Endothelial cell of umbilical vein (primary cell): ENCODE measurements at regions not wholly inside any gene's neighbourhood (a gene's known extent, or its start where the extent isn't known, plus 50 kb on each side); places are given as distances from the start of the nearest gene placed in this dataset.
A peak's percentile ranks its signal among the peaks of the same experiment; 100 is the strongest.

Experiments used
- BruUV-seq: library from RNA; stranded (reverse); fragments of 400-500 nt; replicated peaks from 2 replicates; lab custom pipeline; 2021; lab: Mats Ljungman, UMichigan
- CTCF ChIA-PET: fragments of 300-600, 350-600 bp; sonication (Branson Sonifier 250); formaldehyde crosslinking; loops from one replicate; lab custom pipeline; 2021; ENCODE audit warnings: antibody characterized with exemption, inconsistent platforms; lab: Charles Lee
- POLR2A ChIA-PET: fragments of 300-600, 350-600 bp; sonication (Branson Sonifier 250); formaldehyde crosslinking; loops from one replicate; lab custom pipeline; 2021; ENCODE audit warnings: antibody characterized with exemption, inconsistent platforms; lab: Charles Lee
- DNase-seq: peaks from one replicate; pipeline ENCODE4 v3.0.0-alpha.2; 2011; ENCODE audit warnings: low read depth, low spot score
- FAIRE-seq: peaks from 2 replicates; lab custom pipeline; 2011; peaks lifted over from hg19 to GRCh38; lab: Jason Lieb, UNC
- H2AFZ ChIP-seq: 2 replicates; pipeline ENCODE4 v1.6.0; 2012; ENCODE audit warnings: low read depth, low read length, control low read depth, inconsistent platforms
- H3K27ac ChIP-seq: 2 replicates; pipeline ENCODE4 v1.5.1; 2011; ENCODE audit warnings: low read depth, mild to moderate bottlenecking, control low read depth, low read length, moderate library complexity; ENCODE audit not compliant: insufficient read depth
- H3K27me3 ChIP-seq, 2 experiments: 2 replicates each; pipeline versions ENCODE4 v1.6.0 to v1.6.1; 2011; ENCODE audit warnings: low read length in 2 of 2, mixed read lengths in 1 of 2; ENCODE audit not compliant: control insufficient read depth in 2 of 2, insufficient read depth in 2 of 2
- H3K36me3 ChIP-seq, 2 experiments: 2 replicates in 1 of 2; 3 replicates in 1 of 2; pipeline ENCODE4 v1.5.1; 2011; ENCODE audit warnings: low read length in 2 of 2, mild to moderate bottlenecking in 1 of 2, moderate library complexity in 1 of 2; ENCODE audit not compliant: control insufficient read depth in 2 of 2, insufficient read depth in 2 of 2; ENCODE audit errors: extremely low read depth in 1 of 2
- H3K4me1 ChIP-seq: 3 replicates; pipeline ENCODE4 v1.5.1; 2011; ENCODE audit warnings: mild to moderate bottlenecking, low read length; ENCODE audit not compliant: control insufficient read depth, insufficient read depth; ENCODE audit errors: extremely low read depth
- H3K4me2 ChIP-seq: 2 replicates; pipeline ENCODE4 v1.6.1; 2011; ENCODE audit warnings: low read length, control low read depth, mixed read lengths; ENCODE audit not compliant: insufficient read depth
- H3K4me3 ChIP-seq, 3 experiments: fragments of 200-600 bp in 1 of 3; sonication (generic), shearing (Covaris generic) in 1 of 3; replicated peaks in 1 of 3; 2 replicates each; pipeline ENCODE4 v1.5.1; 2011 to 2016; ENCODE audit warnings: control low read depth in 3 of 3, low read length in 3 of 3, mild to moderate bottlenecking in 2 of 3, inconsistent platforms in 1 of 3, low read depth in 1 of 3, moderate library complexity in 1 of 3; ENCODE audit not compliant: insufficient read depth in 1 of 3
- H3K79me2 ChIP-seq: 2 replicates; pipeline ENCODE4 v1.6.0; 2012; ENCODE audit warnings: low read length, inconsistent platforms; ENCODE audit not compliant: control insufficient read depth, insufficient read depth
- H3K9ac ChIP-seq: replicated peaks from 2 replicates; pipeline ENCODE3; 2011; ENCODE audit warnings: low read length, control low read depth; ENCODE audit not compliant: insufficient read depth; ENCODE audit errors: extremely low read depth
- H3K9me1 ChIP-seq: replicated peaks from 3 replicates; pipeline ENCODE4 v1.6.0; 2011; ENCODE audit warnings: mild to moderate bottlenecking, low read length; ENCODE audit not compliant: control insufficient read depth, insufficient read depth; ENCODE audit errors: extremely low read depth
- H3K9me3 ChIP-seq: replicated peaks from 2 replicates; pipeline ENCODE4 v1.5.1; 2012; ENCODE audit warnings: low read length, inconsistent platforms; ENCODE audit not compliant: control insufficient read depth, insufficient read depth
- H4K20me1 ChIP-seq: replicated peaks from 2 replicates; pipeline ENCODE3; 2011; ENCODE audit warnings: mild to moderate bottlenecking, low read length; ENCODE audit not compliant: control insufficient read depth, insufficient read depth; ENCODE audit errors: extremely low read depth
- CTCF ChIP-seq, 2 donors: IDR thresholded peaks; 1 replicate in 1 of 2; 2 replicates in 1 of 2; pipeline ENCODE4 v1.5.1; 2011; ENCODE audit warnings: low read length in 2 of 2, mild to moderate bottlenecking in 2 of 2, moderate library complexity in 2 of 2, control low read depth in 1 of 2, inconsistent platforms in 1 of 2, low read depth in 1 of 2; ENCODE audit not compliant: insufficient read depth in 1 of 2; ENCODE audit errors: extremely low read depth in 1 of 2
- EZH2 ChIP-seq: IDR thresholded peaks from 2 replicates; pipeline ENCODE4 v1.6.1; 2012; ENCODE audit warnings: borderline replicate concordance, low read depth, mild to moderate bottlenecking, moderate library complexity, low read length, inconsistent platforms; ENCODE audit not compliant: severe bottlenecking
- FOS ChIP-seq: IDR thresholded peaks from 2 replicates; pipeline ENCODE4 v1.6.1; 2011; ENCODE audit warnings: mild to moderate bottlenecking, low read length, moderate library complexity, borderline replicate concordance; ENCODE audit not compliant: insufficient read depth
- GATA2 ChIP-seq: IDR thresholded peaks from 2 replicates; pipeline ENCODE4 v1.7.0; 2011; ENCODE audit warnings: low read depth, mild to moderate bottlenecking, moderate library complexity, mixed read lengths, low read length; ENCODE audit not compliant: insufficient read length, insufficient read depth
- JUN ChIP-seq: IDR thresholded peaks from 2 replicates; pipeline ENCODE4 v1.6.1; 2011; ENCODE audit warnings: borderline replicate concordance, low read depth; ENCODE audit not compliant: insufficient read length, insufficient read depth
- MAX ChIP-seq: IDR thresholded peaks from 2 replicates; pipeline ENCODE4 v1.6.1; 2011; ENCODE audit not compliant: insufficient read depth, insufficient read length
- MYC ChIP-seq: IDR thresholded peaks from one replicate; pipeline ENCODE4 v1.6.1; 2011; ENCODE audit warnings: mild to moderate bottlenecking, low read depth, low read length
- POLR2A ChIP-seq: IDR thresholded peaks from 2 replicates; pipeline ENCODE4 v1.6.1; 2012; ENCODE audit warnings: low read depth, mild to moderate bottlenecking, control low read depth, low read length
- POLR2AphosphoS5 ChIP-seq: IDR thresholded peaks from 2 replicates; pipeline ENCODE4 v1.6.1; 2012; ENCODE audit warnings: low read depth, mild to moderate bottlenecking, control low read depth, low read length, moderate library complexity; ENCODE audit not compliant: insufficient read depth
- dilution Hi-C: fragments of 300-500 bp; cut with MboI; formaldehyde crosslinking; loops from one replicate; pipeline ENCODE4 v1.15.0; 2019; ENCODE audit warnings: low sequenced_read_pairs; ENCODE audit not compliant: extremely low pct_ligation_motif_present
- intact Hi-C: fragments of 100-400 bp; cut with micrococcal nuclease; formaldehyde crosslinking; loops from one replicate; pipeline ENCODE4 v1.10.0; 2022

- H3K4me3 ChIP-seq: no peak overlapping the region
- H3K36me3 ChIP-seq: no peaks in the 10 kb centered on the region
- FAIRE-seq: no peak
- no peak for TF ChIP-seq MAX
- TF ChIP-seq FOS: no peak
- TF ChIP-seq CTCF (IDR thresholded peaks at IDR 0.05; ENCODE audit: extremely low read depth in 1 of 2, insufficient read depth in 1 of 2, low read depth in 1 of 2, low read length in 2 of 2): no peak
- no peak for TF ChIP-seq POLR2AphosphoS5
- CTCF ChIA-PET: no interaction called here
- no peak overlapping the region for H2AFZ ChIP-seq
- intact Hi-C loops: no loop called here
- H3K27me3 ChIP-seq: peaks cover 6 to 29% of the 10 kb centered on the region in 2 experiments
- no peaks in the 10 kb centered on the region for H3K9me3 ChIP-seq
- no peaks in the 10 kb centered on the region for H3K79me2 ChIP-seq
- H3K4me1 ChIP-seq: no peaks in the 10 kb centered on the region
- dilution Hi-C loops: no loop called here
- no peak for DNase-seq
- no peak overlapping the region for H3K9ac ChIP-seq
- POLR2A ChIA-PET: no interaction called here
- H3K4me2 ChIP-seq: no peak overlapping the region
- no peaks in the 10 kb centered on the region for H4K20me1 ChIP-seq
- no peak overlapping the region for H3K27ac ChIP-seq
- no TSS peak for BruUV-seq
- H3K9me1 ChIP-seq: no peaks in the 10 kb centered on the region
Observed at GRCh38 chr9:21747175-21747574, 55.3 kb upstream of the MTAP start.

GRCh38 chr9:21750021-21750735 lies 52.3 kb upstream of the MTAP start:
- intact Hi-C loops (no loop called here), dilution Hi-C loops (no loop called here)
- no peak overlapping the region for H3K4me2 ChIP-seq
- H3K4me1 ChIP-seq: no peaks in the 10 kb centered on the region
- H3K4me3 ChIP-seq: no peak overlapping the region
- H3K9me3 ChIP-seq: no peaks in the 10 kb centered on the region
- FAIRE-seq: no peak
- POLR2A ChIA-PET: no interaction called here
- CTCF ChIA-PET: interaction anchor here (0.6 to 2.5 kb wide), 8 partner anchors 9 to 354 kb away, joined by 3 to 9 read pairs (median 4); no protein-coding TSS in a partner anchor
- no TSS peak for BruUV-seq
- no peaks in the 10 kb centered on the region for H3K79me2 ChIP-seq
- H3K9me1 ChIP-seq: no peaks in the 10 kb centered on the region
- H3K27me3 ChIP-seq: peaks cover 12 to 38% of the 10 kb centered on the region in 2 experiments
- H3K27ac ChIP-seq: no peak overlapping the region
- no peak overlapping the region for H3K9ac ChIP-seq
- no peaks in the 10 kb centered on the region for H4K20me1 ChIP-seq
- H3K36me3 ChIP-seq: no peaks in the 10 kb centered on the region
- DNase-seq: peak; percentile 41
- no peak overlapping the region for H2AFZ ChIP-seq
- TF ChIP-seq POLR2A (no peak), EZH2 (no peak), CTCF (IDR thresholded peaks at IDR 0.05; ENCODE audit: extremely low read depth in 1 of 2, insufficient read depth in 1 of 2, low read depth in 1 of 2, low read length in 2 of 2) (no peak), MAX (no peak), FOS (no peak), JUN (no peak), POLR2AphosphoS5 (no peak), MYC (no peak), GATA2 (no peak)
